OCI-LY3 (cell line): ENCODE measurements at regions not wholly inside any gene's neighbourhood (a gene's known extent, or its start where the extent isn't known, plus 50 kb on each side); places are given as distances from the start of the nearest gene placed in this dataset.

Experiments used
- H2AFZ ChIP-seq: fragments of 200-600, 300-600 bp; shearing (Covaris generic); 2 replicates; pipeline ENCODE4 v1.6.0; 2014; ENCODE audit warnings: antibody characterized with exemption, low read depth, low read length
- H3K27ac ChIP-seq: fragments of 200-600, 300-600 bp; sonication (generic); 2 replicates; pipeline ENCODE4 v1.5.1; 2014; ENCODE audit warnings: mild to moderate bottlenecking, low read length, moderate library complexity, mixed read lengths
- H3K27me3 ChIP-seq: fragments of 200-600, 300-600 bp; sonication (generic); 2 replicates; pipeline ENCODE4 v1.6.1; 2014; ENCODE audit warnings: low read depth, low read length, mixed read lengths
- H3K36me3 ChIP-seq: fragments of 200-600, 300-600 bp; sonication (generic); replicated peaks from 2 replicates; pipeline ENCODE3; 2014; ENCODE audit warnings: low read depth, low read length, mixed read lengths
- H3K4me1 ChIP-seq: fragments of 300-600, 200-600 bp; sonication (generic); 2 replicates; pipeline ENCODE4 v1.6.1; 2014; ENCODE audit warnings: low read length, mixed read lengths
- H3K4me2 ChIP-seq: fragments of 200-600, 300-600 bp; sonication (generic); 2 replicates; pipeline ENCODE4 v1.6.1; 2014; ENCODE audit warnings: low read length, mixed read lengths
- H3K4me3 ChIP-seq: fragments of 300-600, 200-600 bp; sonication (generic); 2 replicates; pipeline ENCODE4 v1.5.1; 2014; ENCODE audit warnings: antibody characterized with exemption, mild to moderate bottlenecking, low read length, moderate library complexity
- H3K79me2 ChIP-seq: fragments of 300-600, 200-600 bp; shearing (Covaris generic); 2 replicates; pipeline ENCODE4 v1.6.1; 2014; ENCODE audit warnings: mild to moderate bottlenecking, low read length, mixed read lengths
- H3K9ac ChIP-seq: fragments of 300-600, 200-600 bp; shearing (Covaris generic); 2 replicates; pipeline ENCODE4 v1.6.0; 2014; ENCODE audit warnings: mild to moderate bottlenecking, low read length, moderate library complexity
- H3K9me3 ChIP-seq: fragments of 200-600, 300-600 bp; shearing (Covaris generic); 2 replicates; pipeline ENCODE4 v1.6.1; 2014; ENCODE audit warnings: low read length, mixed read lengths; ENCODE audit not compliant: insufficient read depth
- H4K20me1 ChIP-seq: fragments of 200-600, 300-600 bp; sonication (generic); 2 replicates; pipeline ENCODE4 v1.6.1; 2016; ENCODE audit warnings: low read length, mixed read lengths; ENCODE audit not compliant: insufficient read depth
- EZH2phosphoT487 ChIP-seq: fragments of 200-600 bp; shearing (Covaris generic); IDR thresholded peaks from 2 replicates; pipeline ENCODE4 v1.6.1; 2018; ENCODE audit warnings: antibody characterized with exemption, mixed run types, low read depth
- TF ChIP-seq, protein P1 (sequence below): fragments of 200-600, 300-600 bp; sonication (generic); IDR thresholded peaks from 2 replicates; pipeline ENCODE4 v1.5.1; 2014; ENCODE audit warnings: antibody characterized with exemption, low read length, low read depth

DNA sequence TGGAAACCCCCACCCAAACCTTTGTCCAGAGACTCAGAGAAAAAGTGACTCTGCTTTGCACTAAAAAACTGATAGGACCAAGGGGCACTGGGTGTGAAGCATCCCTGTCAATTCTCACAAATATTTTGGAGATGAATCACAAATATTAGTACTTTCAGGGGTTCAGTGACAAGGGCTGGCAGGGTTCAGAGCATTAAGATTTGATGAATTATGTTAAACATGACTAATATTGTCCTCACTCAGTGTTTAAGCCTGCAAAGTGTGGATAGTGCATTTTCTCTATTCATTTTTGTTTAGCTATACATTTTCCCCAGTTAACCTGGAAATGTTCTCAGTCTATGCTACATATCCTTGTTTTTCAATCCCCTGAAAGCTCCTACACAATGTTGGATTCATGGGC is 65.3 kb upstream of the CCDC68 start:
- Histone ChIP-seq H3K9me3 (no peaks in the 10 kb centered on the region), H3K79me2 (no peaks in the 10 kb centered on the region), H3K27me3 (no peaks in the 10 kb centered on the region), H3K4me1 (peaks cover 12% of the 10 kb centered on the region), H4K20me1 (no peaks in the 10 kb centered on the region), H3K9ac (no peak overlapping the region), H3K27ac (no peak overlapping the region), H3K36me3 (peaks cover 7% of the 10 kb centered on the region), H3K4me3 (no peak overlapping the region), H3K4me2 (no peak overlapping the region), H2AFZ (peak overlapping the region; percentile 91)
- no peak for TF ChIP-seq EZH2phosphoT487
- TF ChIP-seq, protein P1, sequence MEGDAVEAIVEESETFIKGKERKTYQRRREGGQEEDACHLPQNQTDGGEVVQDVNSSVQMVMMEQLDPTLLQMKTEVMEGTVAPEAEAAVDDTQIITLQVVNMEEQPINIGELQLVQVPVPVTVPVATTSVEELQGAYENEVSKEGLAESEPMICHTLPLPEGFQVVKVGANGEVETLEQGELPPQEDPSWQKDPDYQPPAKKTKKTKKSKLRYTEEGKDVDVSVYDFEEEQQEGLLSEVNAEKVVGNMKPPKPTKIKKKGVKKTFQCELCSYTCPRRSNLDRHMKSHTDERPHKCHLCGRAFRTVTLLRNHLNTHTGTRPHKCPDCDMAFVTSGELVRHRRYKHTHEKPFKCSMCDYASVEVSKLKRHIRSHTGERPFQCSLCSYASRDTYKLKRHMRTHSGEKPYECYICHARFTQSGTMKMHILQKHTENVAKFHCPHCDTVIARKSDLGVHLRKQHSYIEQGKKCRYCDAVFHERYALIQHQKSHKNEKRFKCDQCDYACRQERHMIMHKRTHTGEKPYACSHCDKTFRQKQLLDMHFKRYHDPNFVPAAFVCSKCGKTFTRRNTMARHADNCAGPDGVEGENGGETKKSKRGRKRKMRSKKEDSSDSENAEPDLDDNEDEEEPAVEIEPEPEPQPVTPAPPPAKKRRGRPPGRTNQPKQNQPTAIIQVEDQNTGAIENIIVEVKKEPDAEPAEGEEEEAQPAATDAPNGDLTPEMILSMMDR, result no peak

DNA sequence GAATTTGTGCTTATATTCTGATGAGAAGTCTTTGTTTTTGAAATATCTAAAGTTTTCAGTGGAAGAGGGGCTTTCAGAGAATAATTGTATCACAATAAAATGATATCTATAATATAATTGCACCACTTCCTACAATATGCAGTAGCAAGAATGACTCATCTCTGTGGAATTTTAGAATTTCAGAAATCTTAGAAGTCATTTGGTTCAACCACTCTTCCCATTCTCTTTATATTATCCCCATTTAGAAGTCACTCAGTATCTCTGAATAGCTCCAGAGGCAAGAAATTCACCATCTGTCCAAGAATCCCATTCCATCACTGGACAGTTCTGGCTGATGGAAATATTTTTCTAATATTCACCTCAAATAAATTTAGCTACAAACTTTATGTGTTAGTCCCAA is 59.3 kb upstream of the CCDC68 start:
- no peak overlapping the region for H3K4me3 ChIP-seq
- no peak overlapping the region for H3K4me2 ChIP-seq
- H3K9ac ChIP-seq, result no peak overlapping the region
- no peaks in the 10 kb centered on the region for H3K27me3 ChIP-seq
- H3K4me1 ChIP-seq, result peaks cover 11% of the 10 kb centered on the region
- no peaks in the 10 kb centered on the region for H4K20me1 ChIP-seq
- TF ChIP-seq EZH2phosphoT487, result no peak
- TF ChIP-seq, protein P1, result no peak
- H3K27ac ChIP-seq, result no peak overlapping the region
- H3K9me3 ChIP-seq, result no peaks in the 10 kb centered on the region
- H3K36me3 ChIP-seq, result no peaks in the 10 kb centered on the region
- H3K79me2 ChIP-seq, result no peaks in the 10 kb centered on the region
- H2AFZ ChIP-seq, result no peak overlapping the region

DNA sequence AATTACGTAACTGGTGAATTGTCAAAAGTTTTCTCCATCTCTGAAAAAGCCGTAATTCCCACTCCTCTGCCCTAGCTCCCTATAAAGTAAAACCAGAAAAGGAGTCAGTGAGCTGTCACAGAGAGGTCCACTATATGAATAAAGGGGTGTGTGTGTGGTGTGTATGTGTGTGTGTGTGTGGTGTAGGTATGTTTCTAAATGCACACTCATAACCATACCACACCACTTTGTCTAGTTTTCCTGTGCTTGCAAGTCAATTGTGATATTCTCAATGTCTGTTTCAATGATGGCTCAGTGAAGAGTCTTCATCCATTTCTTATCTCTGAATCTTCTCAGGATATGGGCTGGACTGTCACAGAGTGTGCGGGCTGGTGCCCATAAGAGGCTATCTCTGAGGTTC is 54.8 kb upstream of the CCDC68 start:
- Histone ChIP-seq H3K4me1 (peaks cover 12% of the 10 kb centered on the region), H2AFZ (no peak overlapping the region), H3K36me3 (no peaks in the 10 kb centered on the region), H3K4me2 (no peak overlapping the region), H3K27me3 (no peaks in the 10 kb centered on the region), H3K79me2 (no peaks in the 10 kb centered on the region), H3K9me3 (no peaks in the 10 kb centered on the region), H3K4me3 (no peak overlapping the region), H3K9ac (no peak overlapping the region), H4K20me1 (no peaks in the 10 kb centered on the region), H3K27ac (no peak overlapping the region)
- TF ChIP-seq, protein P1, result no peak
- no peak for TF ChIP-seq EZH2phosphoT487

DNA sequence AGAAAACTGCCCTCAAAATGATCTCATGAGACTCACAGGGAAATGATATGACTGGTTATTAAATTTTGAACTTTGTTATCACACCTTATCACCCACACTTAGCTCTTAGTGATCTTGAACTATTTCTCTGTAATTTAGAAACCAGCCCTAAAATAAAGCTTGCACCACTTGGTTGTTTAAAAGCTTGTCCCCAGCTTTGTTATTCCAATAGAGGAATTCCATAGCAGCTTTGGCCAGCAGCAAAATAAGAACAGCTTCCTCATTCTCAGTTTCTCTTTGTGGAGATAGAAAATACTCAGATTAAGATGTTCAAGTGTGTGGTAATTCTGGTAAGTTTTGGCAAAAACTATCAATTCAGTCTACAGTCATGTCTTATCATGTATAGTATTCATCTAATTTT is 54.4 kb upstream of the CCDC68 start:
- H4K20me1 ChIP-seq, result no peaks in the 10 kb centered on the region
- H3K27ac ChIP-seq, result no peak overlapping the region
- no peaks in the 10 kb centered on the region for H3K36me3 ChIP-seq
- H3K9ac ChIP-seq, result no peak overlapping the region
- no peaks in the 10 kb centered on the region for H3K79me2 ChIP-seq
- no peak overlapping the region for H2AFZ ChIP-seq
- H3K27me3 ChIP-seq, result no peaks in the 10 kb centered on the region
- no peaks in the 10 kb centered on the region for H3K9me3 ChIP-seq
- TF ChIP-seq, protein P1, result no peak
- TF ChIP-seq EZH2phosphoT487, result no peak
- H3K4me1 ChIP-seq, result peaks cover 12% of the 10 kb centered on the region
- H3K4me3 ChIP-seq, result no peak overlapping the region
- H3K4me2 ChIP-seq, result no peak overlapping the region
